HG03095 (cell line): ENCODE measurements at regions not wholly inside any gene's neighbourhood (a gene's known extent, or its start where the extent isn't known, plus 50 kb on each side); places are given as distances from the start of the nearest gene placed in this dataset.
"Not testable (repeated sequence)": the region's sequence is repeated elsewhere in the genome, so short reads cannot be mapped to it uniquely, and the experiment has no call there.

Source experiments
- ATAC-seq: cut with Tn5 transposase; IDR thresholded peaks from one replicate; pipeline ENCODE4 v1.9.1; 2021; ENCODE audit warnings: moderate library complexity; ENCODE audit not compliant: unreplicated experiment

GRCh38 chr10:33867199-33867789 lies 532.8 kb upstream of the NRP1 start:
- not testable (repeated sequence) for ATAC-seq

- ATAC-seq: no peak
Measured at GRCh38 chr10:33863352-33863751, 528.9 kb upstream of the NRP1 start.

- ATAC-seq: no peak
Measured at GRCh38 chr10:33862536-33863105, 528.2 kb upstream of the NRP1 start.

GRCh38 chr10:33861833-33862232 lies 527.4 kb upstream of the NRP1 start:
- no peak for ATAC-seq

- no peak for ATAC-seq
Measured at GRCh38 chr10:33861016-33861704, 526.7 kb upstream of the NRP1 start.

- ATAC-seq: no peak
Measured at GRCh38 chr10:33860552-33860951, 526.1 kb upstream of the NRP1 start.

- ATAC-seq: no peak
Measured at GRCh38 chr10:33859319-33860022, 525.0 kb upstream of the NRP1 start.

- no peak for ATAC-seq
Measured at GRCh38 chr10:33858326-33858725, 523.9 kb upstream of the NRP1 start.

GRCh38 chr10:33853221-33853620 lies 518.8 kb upstream of the NRP1 start:
- ATAC-seq: not testable (repeated sequence)

GRCh38 chr10:33843379-33843778 lies 508.9 kb upstream of the NRP1 start:
- no peak for ATAC-seq

GRCh38 chr10:33841678-33842077 lies 507.2 kb upstream of the NRP1 start:
- ATAC-seq: no peak

- ATAC-seq: no peak
Measured at GRCh38 chr10:33838731-33839130, 504.3 kb upstream of the NRP1 start.

GRCh38 chr10:33837736-33838135 lies 503.3 kb upstream of the NRP1 start:
- no peak for ATAC-seq

GRCh38 chr10:33835556-33835955 lies 501.1 kb upstream of the NRP1 start:
- ATAC-seq: no peak

- ATAC-seq: no peak
Measured at GRCh38 chr10:33833566-33833965, 499.1 kb upstream of the NRP1 start.

GRCh38 chr10:33832124-33832787 lies 497.8 kb upstream of the NRP1 start:
- no peak for ATAC-seq

GRCh38 chr10:33831591-33831990 lies 497.1 kb upstream of the NRP1 start:
- no peak for ATAC-seq

GRCh38 chr10:33829899-33830298 lies 495.4 kb upstream of the NRP1 start:
- ATAC-seq: not testable (repeated sequence)

GRCh38 chr10:33828592-33828991 lies 494.1 kb upstream of the NRP1 start:
- ATAC-seq: no peak

GRCh38 chr10:33826186-33826585 lies 491.7 kb upstream of the NRP1 start:
- ATAC-seq: no peak

- ATAC-seq: no peak
Measured at GRCh38 chr10:33822774-33823173, 488.3 kb upstream of the NRP1 start.
